HG03520 (cell line): ENCODE measurements at regions not wholly inside any gene's neighbourhood (a gene's known extent, or its start where the extent isn't known, plus 50 kb on each side); places are given as distances from the start of the nearest gene placed in this dataset.
"Not testable (repeated sequence)": the region's sequence is repeated elsewhere in the genome, so short reads cannot be mapped to it uniquely, and the experiment has no call there.

Experiments used
- ATAC-seq: cut with Tn5 transposase; IDR thresholded peaks from one replicate; pipeline ENCODE4 v1.9.1; 2021; ENCODE audit warnings: mild to moderate bottlenecking, moderate library complexity; ENCODE audit not compliant: unreplicated experiment

- ATAC-seq: no peak
Observed at GRCh38 chr4:101421386-101421785, 74.1 kb upstream of the PPP3CA start.

- no peak for ATAC-seq
Observed at GRCh38 chr4:101420661-101421060, 73.3 kb upstream of the PPP3CA start.

GRCh38 chr4:101419336-101420135 is 72.2 kb upstream of the PPP3CA start:
- ATAC-seq: peak; percentile 77

GRCh38 chr4:101418466-101418865 is 71.1 kb upstream of the PPP3CA start:
- no peak for ATAC-seq

- peak; percentile 72 for ATAC-seq
Observed at GRCh38 chr4:101418055-101418454, 70.7 kb upstream of the PPP3CA start.

GRCh38 chr4:101417046-101417445 is 69.7 kb upstream of the PPP3CA start:
- ATAC-seq: no peak

- ATAC-seq: no peak
Observed at GRCh38 chr4:101415962-101416361, 68.6 kb upstream of the PPP3CA start.

GRCh38 chr4:101414496-101414895 is 67.2 kb upstream of the PPP3CA start:
- ATAC-seq: no peak

- no peak for ATAC-seq
Observed at GRCh38 chr4:101411926-101412325, 64.6 kb upstream of the PPP3CA start.

- ATAC-seq: not testable (repeated sequence)
Observed at GRCh38 chr4:101411281-101411910, 64.1 kb upstream of the PPP3CA start.

- no peak for ATAC-seq
Observed at GRCh38 chr4:101400096-101400495, 52.8 kb upstream of the PPP3CA start.

- ATAC-seq: no peak
Observed at GRCh38 chr4:101398807-101399206, 51.5 kb upstream of the PPP3CA start.
